Astrocyte (in vitro differentiated cells and primary cell): ENCODE measurements at regions not wholly inside any gene's neighbourhood (a gene's known extent, or its start where the extent isn't known, plus 50 kb on each side); places are given as distances from the start of the nearest gene placed in this dataset.

ENCODE experiments used
- EZH2 ChIP-seq: IDR thresholded peaks from 2 replicates; pipeline ENCODE4 v1.6.1; 2012; ENCODE audit warnings: mild to moderate bottlenecking, low read length, inconsistent platforms; ENCODE audit not compliant: insufficient read depth
- TF ChIP-seq, protein P1 (sequence below): IDR thresholded peaks from 2 replicates; pipeline ENCODE4 v1.5.1; 2011; ENCODE audit warnings: low read depth, mild to moderate bottlenecking, inconsistent platforms, low read length, moderate library complexity; ENCODE audit not compliant: insufficient read depth

DNA sequence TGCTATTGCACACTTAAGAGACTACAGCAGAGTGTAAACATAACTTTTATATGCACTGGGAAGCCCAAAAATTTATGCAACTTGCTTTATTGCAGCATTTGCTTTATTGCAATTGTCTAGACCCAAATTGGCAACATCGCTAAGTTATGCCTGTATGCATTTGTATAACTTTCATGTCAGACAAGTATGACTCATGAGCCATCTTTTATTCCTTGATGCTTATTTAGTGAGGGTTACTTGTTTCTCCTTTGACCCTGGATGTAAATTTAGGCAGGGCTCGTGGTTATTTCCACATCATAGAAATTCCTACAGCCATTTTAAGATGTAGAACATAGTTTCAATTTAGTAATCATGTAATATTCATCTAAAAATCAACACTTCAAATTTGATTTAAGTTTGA lies 130.3 kb upstream of the LY86 start:
- TF ChIP-seq, protein P1, sequence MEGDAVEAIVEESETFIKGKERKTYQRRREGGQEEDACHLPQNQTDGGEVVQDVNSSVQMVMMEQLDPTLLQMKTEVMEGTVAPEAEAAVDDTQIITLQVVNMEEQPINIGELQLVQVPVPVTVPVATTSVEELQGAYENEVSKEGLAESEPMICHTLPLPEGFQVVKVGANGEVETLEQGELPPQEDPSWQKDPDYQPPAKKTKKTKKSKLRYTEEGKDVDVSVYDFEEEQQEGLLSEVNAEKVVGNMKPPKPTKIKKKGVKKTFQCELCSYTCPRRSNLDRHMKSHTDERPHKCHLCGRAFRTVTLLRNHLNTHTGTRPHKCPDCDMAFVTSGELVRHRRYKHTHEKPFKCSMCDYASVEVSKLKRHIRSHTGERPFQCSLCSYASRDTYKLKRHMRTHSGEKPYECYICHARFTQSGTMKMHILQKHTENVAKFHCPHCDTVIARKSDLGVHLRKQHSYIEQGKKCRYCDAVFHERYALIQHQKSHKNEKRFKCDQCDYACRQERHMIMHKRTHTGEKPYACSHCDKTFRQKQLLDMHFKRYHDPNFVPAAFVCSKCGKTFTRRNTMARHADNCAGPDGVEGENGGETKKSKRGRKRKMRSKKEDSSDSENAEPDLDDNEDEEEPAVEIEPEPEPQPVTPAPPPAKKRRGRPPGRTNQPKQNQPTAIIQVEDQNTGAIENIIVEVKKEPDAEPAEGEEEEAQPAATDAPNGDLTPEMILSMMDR: no peak
- no peak for TF ChIP-seq EZH2
